ENCODE measurements at regions not wholly inside any gene's neighbourhood (a gene's known extent, or its start where the extent isn't known, plus 50 kb on each side); places are given as distances from the start of the nearest gene placed in this dataset.

GRCh38 chr9:84563691-84564090 is 105.8 kb upstream of the NTRK2 start:
- Histone ChIP-seq H3K27me3 (ENCODE audit: insufficient read depth, poor library complexity, severe bottlenecking) (no peaks in the 10 kb centered on the region), H3K27ac (ENCODE audit: poor library complexity, severe bottlenecking) (no peak overlapping the region), H3K4me1 (ENCODE audit: insufficient read depth, poor library complexity, severe bottlenecking) (no peaks in the 10 kb centered on the region), H3K4me3 (ENCODE audit: severe bottlenecking) (no peak overlapping the region), H3K9me3 (ENCODE audit: severe bottlenecking) (no peaks in the 10 kb centered on the region), H3K36me3 (ENCODE audit: low read depth) (no peaks in the 10 kb centered on the region)
- DNase-seq (ENCODE audit: low spot score) (no peak), ATAC-seq (ENCODE audit: low read depth) (no peak)
- TF ChIP-seq CTCF (IDR thresholded peaks at IDR 0.05; ENCODE audit: poor library complexity, severe bottlenecking) = no peak

- H3K9me3 ChIP-seq (ENCODE audit: severe bottlenecking) = no peaks in the 10 kb centered on the region
- H3K4me3 ChIP-seq (ENCODE audit: severe bottlenecking) = no peak overlapping the region
- no peaks in the 10 kb centered on the region for H3K27me3 ChIP-seq (ENCODE audit: insufficient read depth, poor library complexity, severe bottlenecking)
- no peaks in the 10 kb centered on the region for H3K4me1 ChIP-seq (ENCODE audit: insufficient read depth, poor library complexity, severe bottlenecking)
- H3K27ac ChIP-seq (ENCODE audit: poor library complexity, severe bottlenecking) = no peak overlapping the region
- ATAC-seq (ENCODE audit: low read depth) (0 out of 3 replicates have a peak, but pooled peaks have one; percentile 25), DNase-seq (ENCODE audit: low spot score) (no peak)
- no peak for TF ChIP-seq CTCF (IDR thresholded peaks at IDR 0.05; ENCODE audit: poor library complexity, severe bottlenecking)
- H3K36me3 ChIP-seq (ENCODE audit: low read depth) = no peaks in the 10 kb centered on the region
Observed at GRCh38 chr9:84567805-84568204, 101.7 kb upstream of the NTRK2 start.

GRCh38 chr9:84570482-84571154 is 98.9 kb upstream of the NTRK2 start:
- no peaks in the 10 kb centered on the region for H3K36me3 ChIP-seq (ENCODE audit: low read depth)
- H3K27ac ChIP-seq (ENCODE audit: poor library complexity, severe bottlenecking) = no peak overlapping the region
- no peaks in the 10 kb centered on the region for H3K4me1 ChIP-seq (ENCODE audit: insufficient read depth, poor library complexity, severe bottlenecking)
- no peak for TF ChIP-seq CTCF (IDR thresholded peaks at IDR 0.05; ENCODE audit: poor library complexity, severe bottlenecking)
- no peak overlapping the region for H3K4me3 ChIP-seq (ENCODE audit: severe bottlenecking)
- H3K27me3 ChIP-seq (ENCODE audit: insufficient read depth, poor library complexity, severe bottlenecking) = no peaks in the 10 kb centered on the region
- no peaks in the 10 kb centered on the region for H3K9me3 ChIP-seq (ENCODE audit: severe bottlenecking)
- no peak for ATAC-seq (ENCODE audit: low read depth)
- no peak for DNase-seq (ENCODE audit: low spot score)

- Histone ChIP-seq H3K9me3 (ENCODE audit: severe bottlenecking) (no peaks in the 10 kb centered on the region), H3K36me3 (ENCODE audit: low read depth) (no peaks in the 10 kb centered on the region), H3K27ac (ENCODE audit: poor library complexity, severe bottlenecking) (no peak overlapping the region), H3K4me3 (ENCODE audit: severe bottlenecking) (no peak overlapping the region), H3K4me1 (ENCODE audit: insufficient read depth, poor library complexity, severe bottlenecking) (no peaks in the 10 kb centered on the region), H3K27me3 (ENCODE audit: insufficient read depth, poor library complexity, severe bottlenecking) (no peaks in the 10 kb centered on the region)
- ATAC-seq (ENCODE audit: low read depth) = no peak
- no peak for TF ChIP-seq CTCF (IDR thresholded peaks at IDR 0.05; ENCODE audit: poor library complexity, severe bottlenecking)
- DNase-seq (ENCODE audit: low spot score) = no peak
Observed at GRCh38 chr9:84573083-84573482, 96.4 kb upstream of the NTRK2 start.

- DNase-seq (ENCODE audit: low spot score) (no peak), ATAC-seq (ENCODE audit: low read depth) (no peak)
- H3K27ac ChIP-seq (ENCODE audit: poor library complexity, severe bottlenecking) = no peak overlapping the region
- H3K4me3 ChIP-seq (ENCODE audit: severe bottlenecking) = no peak overlapping the region
- H3K9me3 ChIP-seq (ENCODE audit: severe bottlenecking) = no peaks in the 10 kb centered on the region
- TF ChIP-seq CTCF (IDR thresholded peaks at IDR 0.05; ENCODE audit: poor library complexity, severe bottlenecking) = no peak
- H3K27me3 ChIP-seq (ENCODE audit: insufficient read depth, poor library complexity, severe bottlenecking) = peaks cover 3% of the 10 kb centered on the region
- no peaks in the 10 kb centered on the region for H3K4me1 ChIP-seq (ENCODE audit: insufficient read depth, poor library complexity, severe bottlenecking)
- no peaks in the 10 kb centered on the region for H3K36me3 ChIP-seq (ENCODE audit: low read depth)
Observed at GRCh38 chr9:84575705-84576104, 93.8 kb upstream of the NTRK2 start.
